Epidermal melanocyte (primary cell): ENCODE measurements at regions not wholly inside any gene's neighbourhood (a gene's known extent, or its start where the extent isn't known, plus 50 kb on each side); places are given as distances from the start of the nearest gene placed in this dataset.
"Not testable (repeated sequence)": the region's sequence is repeated elsewhere in the genome, so short reads cannot be mapped to it uniquely, and the experiment has no call there.

Experiments used
- DNase-seq: peaks from one replicate; pipeline ENCODE4 v3.0.0; 2011; ENCODE audit warnings: low spot score; ENCODE audit not compliant: insufficient read length

DNA sequence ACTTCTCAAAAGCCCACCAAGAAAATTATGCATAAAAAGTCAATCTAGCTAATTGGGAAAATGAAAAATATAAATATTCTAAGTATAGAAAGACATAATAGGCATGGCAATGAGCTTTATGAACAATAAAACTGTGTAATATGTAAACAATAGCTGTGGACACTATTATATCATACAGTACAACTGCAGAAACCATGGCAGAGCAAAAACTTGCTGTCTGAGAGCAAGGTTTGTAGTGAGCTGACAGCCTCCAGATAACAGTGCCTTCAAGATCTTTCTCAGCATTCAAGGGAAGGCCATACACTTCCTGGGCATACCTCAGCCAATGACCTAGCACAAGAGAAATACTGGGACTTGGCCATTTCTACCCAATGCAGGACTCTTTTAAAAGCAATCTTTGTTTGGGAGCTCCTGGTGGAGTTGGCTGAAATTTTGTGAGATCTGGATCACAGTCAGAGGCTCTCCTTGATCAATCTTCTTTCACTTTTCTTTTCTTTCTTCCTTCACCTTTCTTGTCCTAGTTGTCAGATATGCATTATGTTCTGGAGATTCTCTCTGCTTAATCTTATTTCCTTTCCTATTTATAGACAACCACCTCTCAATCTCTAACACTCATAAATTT lies 427.2 kb upstream of the UBE2E3 start:
- DNase-seq, result no peak

DNA sequence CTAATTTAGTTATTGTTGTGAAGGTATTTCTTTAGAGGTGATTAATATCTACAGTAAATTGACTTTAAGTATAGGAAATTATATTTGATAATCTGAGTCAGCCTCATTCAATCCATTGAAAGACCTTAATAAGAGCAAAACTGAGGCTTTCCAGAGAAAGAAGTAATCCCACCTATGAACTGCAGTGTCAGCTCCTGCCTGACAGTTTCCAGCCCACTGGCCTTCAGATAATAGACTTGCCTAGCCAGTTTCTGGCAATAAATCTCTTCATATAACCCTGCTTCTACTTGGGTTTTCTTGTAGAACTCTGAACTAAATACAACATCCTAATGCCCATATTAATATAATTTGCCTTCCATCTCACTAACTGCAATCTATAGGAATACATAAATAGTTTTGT lies 437.9 kb upstream of the UBE2E3 start:
- DNase-seq, result no peak

DNA sequence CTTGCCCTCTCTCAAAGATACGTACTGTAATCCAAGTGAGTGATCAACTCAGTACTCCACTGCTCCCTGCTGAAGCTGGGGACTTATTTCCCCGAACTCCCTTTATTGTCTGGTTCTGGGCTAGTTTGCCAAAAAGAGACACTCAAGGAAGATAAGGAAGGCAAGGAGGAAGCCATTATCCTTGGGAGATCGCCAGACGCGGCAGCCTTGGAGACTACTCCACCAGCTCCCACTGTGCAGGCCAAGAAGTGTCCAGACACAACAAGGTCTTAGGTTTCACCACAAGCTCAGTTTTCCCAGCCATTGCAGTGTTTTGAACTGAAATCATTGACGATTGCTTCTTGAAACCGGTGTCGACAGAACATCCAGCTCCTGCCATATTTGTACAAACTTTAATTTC lies 439.6 kb upstream of the UBE2E3 start:
- DNase-seq, result no peak

DNA sequence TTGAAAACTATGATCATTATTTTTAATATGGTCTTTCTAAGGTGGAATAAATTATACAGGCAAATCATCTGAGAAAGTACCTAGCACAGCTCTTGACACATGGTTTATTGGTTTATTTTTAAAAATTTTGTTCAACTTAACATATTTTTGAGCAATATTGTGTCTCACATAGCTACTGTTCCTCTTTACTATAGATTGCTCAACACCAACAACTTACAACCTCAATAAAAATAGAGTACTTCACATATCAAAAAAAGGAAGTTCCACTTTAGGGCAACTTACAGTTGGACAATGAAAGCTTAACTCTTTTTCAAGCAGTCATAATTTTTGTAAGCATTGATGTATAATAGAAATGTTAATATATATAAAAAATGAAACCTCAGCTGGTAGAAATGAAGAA lies 440.9 kb upstream of the UBE2E3 start:
- DNase-seq, result no peak

DNA sequence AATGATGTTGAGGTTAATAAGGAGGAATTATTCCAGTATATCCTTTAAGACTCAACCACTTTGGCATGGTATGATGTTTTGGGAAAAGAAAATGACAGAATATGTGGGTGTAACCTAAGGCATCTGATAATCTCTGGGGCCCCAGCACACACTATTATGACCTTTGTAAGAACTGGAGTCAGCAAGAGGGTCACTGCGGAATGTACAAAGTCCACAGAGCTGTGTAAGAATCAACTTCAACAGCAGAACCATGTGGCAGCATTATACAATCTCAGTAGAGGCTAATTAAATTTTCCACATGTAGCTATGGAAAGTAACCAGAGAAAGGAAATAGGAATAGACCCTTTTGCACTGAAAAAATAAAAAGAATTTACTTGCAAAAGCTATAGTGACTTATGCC lies 445.1 kb upstream of the UBE2E3 start:
- no peak for DNase-seq

DNA sequence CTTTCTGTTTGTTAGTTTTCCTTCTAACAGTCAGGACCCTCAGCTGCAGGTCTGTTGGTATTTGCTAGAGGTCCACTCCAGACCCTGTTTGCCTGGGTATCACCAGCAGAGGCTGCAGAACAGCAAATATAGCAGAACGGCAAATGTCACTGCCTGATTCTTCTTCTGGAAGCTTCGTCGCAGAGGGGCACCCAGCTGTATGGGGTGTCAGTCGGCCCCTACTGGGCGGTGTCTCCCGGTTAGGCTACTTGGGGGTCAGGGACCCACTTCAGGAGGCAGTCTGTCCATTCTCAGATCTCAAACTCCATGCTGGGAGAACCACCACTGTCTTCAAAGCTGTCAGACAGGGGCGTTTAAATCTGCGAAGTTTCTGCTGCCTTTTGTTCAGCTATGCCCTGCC lies 448.6 kb upstream of the UBE2E3 start:
- not testable (repeated sequence) for DNase-seq

DNA sequence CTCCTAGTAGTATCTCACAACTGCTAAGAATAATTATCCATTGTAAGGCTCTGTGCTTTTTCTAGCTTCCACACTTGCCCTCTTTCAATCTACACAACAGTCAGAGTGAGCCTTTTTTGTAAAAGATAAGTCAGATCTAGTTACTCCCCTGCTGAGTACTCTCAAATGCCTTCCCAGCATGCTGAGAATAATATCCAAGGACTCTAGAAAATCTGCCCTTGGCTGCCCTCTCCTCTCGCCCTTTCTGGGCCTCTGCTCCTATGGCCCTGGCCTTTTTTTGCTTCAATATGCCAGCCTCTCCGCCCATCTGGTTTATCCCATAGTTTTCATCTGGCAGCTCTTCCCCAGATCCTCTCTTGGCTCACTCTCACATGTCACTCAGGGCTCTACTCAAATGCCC lies 455.9 kb upstream of the UBE2E3 start:
- DNase-seq, result no peak

DNA sequence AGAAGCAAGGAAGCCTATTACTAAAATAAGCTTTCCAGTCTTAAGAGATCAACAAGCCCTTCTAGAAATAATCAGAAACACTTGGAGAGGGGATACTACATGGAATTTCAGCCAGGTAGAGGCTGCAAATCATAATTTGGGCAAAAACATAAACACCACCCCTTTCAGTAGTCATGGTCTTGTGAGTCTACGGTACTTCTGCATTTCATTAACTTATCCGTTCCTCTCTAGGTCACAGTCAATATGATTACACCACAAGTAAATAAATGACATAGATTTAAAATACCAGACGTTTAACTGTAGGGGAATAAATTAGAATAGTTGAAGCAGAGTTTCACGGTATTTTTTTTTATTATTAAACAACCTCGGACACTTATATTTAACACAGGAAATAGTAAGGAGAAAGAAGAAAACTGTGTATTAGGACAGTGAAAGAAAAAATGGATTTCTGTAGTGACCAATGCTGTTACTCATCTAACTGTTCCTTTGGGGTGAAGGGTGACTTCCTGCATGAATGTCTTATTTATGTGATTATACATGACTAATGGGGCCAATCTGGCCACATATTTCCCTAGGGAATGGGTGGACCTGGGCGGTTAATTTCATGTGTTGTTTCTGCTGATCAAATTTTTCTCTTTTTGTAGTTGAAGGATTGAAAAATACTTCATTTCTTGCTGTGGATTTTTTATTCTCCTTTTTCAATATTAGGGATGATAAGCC lies 456.6 kb upstream of the UBE2E3 start:
- no peak for DNase-seq

DNA sequence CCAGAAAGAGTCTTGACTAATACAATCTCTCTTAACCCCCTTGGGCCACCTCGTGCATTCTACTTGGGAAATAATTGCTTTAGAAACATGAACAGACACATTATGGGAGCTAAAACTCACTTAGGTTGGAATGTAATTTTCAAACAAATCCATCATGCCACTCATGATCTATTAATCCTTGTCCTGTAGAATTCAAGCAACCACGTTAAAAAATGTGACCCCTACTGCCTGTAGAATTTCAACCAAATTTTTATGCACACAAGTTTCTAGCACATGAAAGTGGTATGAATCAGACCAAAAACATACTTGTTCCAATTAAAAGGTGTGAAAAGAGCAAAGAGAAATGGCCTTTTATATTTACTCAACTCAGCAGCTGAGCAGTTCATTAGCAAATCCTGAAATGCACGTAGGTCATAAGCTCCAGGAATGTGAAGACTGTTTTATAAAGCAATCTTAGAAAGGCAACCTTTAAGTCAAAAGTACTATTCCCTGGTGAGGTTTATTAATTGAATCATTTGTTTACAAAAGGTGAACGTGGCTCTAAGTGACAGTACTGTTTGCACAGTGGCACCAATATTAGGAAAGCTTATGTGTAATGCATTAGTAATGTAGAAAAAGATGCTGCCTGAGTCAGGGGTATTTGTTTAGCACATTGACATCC lies 459.4 kb upstream of the UBE2E3 start:
- DNase-seq, result no peak

DNA sequence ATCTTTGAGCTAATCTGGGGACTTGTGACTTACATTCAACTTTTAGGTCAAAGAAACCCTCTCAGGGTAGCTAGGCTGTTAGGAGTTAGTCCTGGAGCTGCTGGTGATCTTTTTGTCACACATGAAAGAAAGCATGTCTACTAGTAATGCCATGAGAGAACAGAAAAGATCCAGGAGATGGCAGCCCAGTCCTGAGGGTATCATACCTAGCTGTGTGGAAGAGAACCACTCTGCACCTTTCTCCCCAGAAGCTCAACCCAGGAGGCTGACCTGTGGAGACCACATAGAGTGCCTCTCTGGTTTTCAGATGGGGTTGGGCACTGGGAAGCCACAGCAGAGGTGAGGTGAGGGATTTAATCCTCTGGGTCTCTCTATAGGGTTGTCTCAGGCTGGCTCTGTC lies 460.2 kb upstream of the UBE2E3 start:
- DNase-seq, result no peak

DNA sequence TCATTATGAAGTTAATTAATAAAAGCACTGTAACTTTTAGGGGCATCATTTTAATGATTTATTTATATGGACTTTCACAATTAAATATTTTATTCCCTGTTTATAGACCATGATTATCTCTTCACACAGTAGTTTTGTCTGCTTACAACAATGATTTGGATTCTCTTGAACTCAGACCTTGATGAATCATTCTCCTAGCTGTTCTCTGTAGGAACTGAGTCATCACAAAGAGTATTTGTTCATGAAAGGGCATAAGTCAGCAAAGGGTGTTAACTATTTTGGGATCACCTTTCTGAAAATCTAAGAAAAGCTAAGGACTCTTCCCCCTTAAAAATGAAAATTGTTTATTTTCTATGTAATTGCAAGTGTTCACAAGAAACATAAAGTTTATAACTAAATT lies 461.1 kb upstream of the UBE2E3 start:
- no peak for DNase-seq

DNA sequence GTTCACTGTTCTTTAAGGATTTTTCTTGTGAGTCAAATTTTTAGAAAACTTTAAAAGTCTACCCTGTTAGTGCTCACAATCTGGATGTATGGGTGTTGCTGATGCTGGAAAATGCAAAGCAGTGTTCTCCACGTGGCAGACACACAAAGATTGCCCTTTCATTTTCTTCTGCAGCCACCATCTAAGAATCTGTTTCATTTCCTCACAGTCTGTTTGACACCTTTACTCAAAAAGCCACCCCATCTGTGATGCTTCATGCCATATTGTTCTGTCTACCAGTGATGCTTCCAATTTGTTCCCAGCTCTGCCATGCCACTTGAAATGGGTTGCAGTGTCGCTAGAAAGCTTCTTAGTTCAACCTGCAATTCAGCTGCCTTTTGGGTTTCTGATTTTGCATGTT lies 464.2 kb upstream of the UBE2E3 start:
- no peak for DNase-seq

DNA sequence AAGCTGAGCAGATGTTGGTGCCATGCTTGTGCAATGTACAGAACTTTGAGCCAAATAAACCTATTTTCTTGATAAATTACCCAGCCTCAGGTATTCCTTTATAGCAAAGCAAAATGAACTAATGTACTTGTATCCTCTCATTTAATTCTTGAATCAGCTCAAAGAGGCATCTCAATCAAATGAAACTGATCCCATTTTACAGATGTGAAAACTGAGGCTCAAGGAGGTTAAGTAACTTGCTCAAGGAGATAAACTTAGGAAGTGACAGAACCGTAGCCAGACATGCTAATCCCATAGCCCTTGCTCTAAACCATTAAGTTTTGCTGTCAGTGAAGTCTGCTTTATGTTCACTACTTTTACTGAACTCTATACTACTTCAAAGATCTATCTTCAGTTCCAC lies 467.0 kb upstream of the UBE2E3 start:
- DNase-seq, result no peak

DNA sequence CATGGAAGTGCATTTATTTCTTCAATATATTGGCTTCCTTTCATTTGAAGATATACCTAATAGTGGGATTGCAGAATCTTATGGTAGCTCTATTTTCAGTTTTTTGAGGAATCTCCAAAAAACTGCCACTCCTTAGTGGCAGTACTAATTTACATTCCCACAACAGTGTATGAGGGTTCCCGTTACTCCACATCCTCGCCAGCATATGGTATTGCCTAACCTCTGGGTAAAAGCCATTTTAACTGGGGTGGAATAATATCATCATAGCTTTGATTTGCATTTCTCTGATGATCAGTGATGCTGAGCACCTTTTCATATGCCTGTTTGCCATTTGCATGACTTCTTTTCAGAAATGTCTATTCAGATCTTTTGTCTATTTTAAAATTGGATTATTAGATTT lies 471.9 kb upstream of the UBE2E3 start:
- no peak for DNase-seq

DNA sequence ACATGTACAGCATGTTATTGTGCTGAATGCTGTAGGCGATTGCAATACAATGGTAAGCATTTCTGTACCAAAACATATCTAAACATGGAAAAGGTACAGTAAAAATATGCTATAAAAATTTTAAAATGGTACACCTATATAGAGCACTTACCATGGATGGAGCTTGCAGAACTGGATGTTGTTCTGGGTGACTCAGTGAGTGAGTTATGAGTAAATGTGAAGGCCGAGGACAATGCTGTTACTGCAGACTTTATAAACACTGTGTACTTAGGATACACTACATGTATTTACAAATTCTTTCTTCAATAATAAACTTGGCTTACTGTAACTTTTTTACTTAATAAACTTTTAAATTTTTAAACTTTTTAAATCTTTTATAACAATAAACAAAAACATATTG lies 473.4 kb upstream of the UBE2E3 start:
- DNase-seq, result no peak

DNA sequence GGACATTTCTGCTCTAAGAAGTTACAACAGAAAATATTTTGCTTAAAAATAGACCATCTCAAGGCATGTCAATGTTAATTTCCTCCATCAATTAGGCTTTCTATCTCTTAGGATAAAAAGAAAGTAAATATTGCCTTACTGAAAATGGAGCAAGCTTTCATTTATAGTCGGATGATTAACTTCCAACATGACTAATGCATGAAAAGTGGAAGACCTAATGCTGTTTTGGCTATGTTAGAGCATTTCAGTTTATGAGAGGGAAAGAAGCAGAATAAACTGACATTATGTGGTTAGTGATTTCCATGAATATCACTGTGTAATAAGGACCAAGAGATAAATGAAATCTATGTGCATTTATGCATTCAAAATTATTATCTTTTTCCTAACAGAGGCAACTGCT lies 475.2 kb upstream of the UBE2E3 start:
- no peak for DNase-seq

DNA sequence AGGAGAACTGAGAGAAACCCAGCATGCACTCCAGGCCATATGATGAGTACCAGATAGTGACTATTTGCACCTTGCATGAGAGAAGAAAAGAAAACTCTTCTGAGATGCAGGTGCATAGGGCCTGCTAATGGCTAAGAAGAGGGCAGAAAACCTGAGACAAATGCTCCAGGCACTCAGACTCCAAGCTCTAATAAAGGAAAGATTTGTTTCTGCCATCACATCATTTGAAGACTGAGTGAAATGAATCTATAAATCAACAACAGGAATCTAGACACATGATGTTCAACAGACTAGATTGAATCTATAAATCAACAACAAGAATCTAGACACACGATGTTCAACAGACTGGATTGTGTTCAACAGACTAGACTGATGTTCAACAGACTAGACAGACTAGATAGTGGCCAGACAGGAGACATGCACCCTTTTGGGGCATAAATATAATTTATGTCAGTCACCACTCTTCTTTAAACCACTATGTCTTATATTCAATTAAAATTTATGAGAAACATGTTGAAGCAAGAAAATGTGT lies 482.7 kb upstream of the UBE2E3 start:
- DNase-seq, result no peak

DNA sequence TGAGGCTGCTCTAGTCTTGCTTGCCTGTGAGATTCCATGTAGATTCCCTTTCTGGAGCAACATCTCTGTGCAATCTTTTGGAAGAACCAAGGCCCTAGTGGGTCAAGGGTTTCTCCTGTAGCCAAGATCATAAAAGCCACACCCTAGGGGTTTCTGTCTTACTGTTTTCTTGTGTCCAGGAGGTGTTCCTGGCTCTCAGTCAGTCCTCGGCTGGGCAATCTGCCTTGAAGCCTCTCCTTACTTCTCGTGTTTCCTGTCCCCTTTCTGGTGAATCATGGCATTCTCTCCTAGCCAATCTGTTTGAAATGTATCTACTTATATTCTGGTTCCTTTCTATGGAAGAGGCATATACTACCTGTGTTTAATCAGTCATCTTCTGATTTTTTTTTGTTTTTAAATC lies 484.8 kb upstream of the UBE2E3 start:
- DNase-seq, result no peak

DNA sequence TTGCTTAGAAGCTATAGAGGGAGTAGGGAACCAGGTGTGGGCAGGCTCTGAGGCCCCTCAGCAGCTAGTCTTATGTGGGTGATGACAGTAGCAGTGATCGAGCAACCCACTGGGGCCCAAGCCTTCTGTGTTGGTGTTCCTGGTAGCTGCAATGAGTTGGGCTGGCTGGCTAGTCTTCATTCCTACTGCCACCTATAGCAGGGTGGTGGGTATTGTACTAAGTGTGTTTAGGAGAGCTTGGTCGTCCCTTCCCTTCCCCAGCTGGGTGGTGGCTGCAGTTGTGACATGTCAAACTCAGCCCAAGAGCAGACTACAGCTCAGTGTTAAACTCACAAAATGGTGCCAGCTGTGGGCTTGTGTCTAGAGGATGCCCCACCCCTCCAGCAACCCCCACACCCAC lies 486.1 kb upstream of the UBE2E3 start:
- DNase-seq, result no peak

DNA sequence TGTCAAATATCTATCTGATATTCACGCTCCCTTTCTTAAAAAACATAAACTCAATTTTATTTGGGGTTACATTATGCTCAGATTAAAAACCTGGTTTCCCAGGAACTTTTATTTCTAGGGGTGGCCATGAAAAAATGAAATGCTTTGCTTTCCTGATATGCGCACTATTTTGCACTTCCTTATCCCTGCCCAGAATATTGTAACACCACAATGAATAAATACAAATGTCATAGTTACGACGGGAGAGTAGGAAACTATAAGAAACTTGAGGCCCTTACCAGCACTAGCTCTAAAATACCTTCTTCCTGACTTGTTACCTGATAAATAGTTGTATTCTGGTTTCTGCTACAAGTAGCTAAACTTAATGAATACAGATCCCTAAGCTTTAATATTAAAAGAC lies 475.6 kb upstream of the CWC22 start:
- DNase-seq, result no peak

DNA sequence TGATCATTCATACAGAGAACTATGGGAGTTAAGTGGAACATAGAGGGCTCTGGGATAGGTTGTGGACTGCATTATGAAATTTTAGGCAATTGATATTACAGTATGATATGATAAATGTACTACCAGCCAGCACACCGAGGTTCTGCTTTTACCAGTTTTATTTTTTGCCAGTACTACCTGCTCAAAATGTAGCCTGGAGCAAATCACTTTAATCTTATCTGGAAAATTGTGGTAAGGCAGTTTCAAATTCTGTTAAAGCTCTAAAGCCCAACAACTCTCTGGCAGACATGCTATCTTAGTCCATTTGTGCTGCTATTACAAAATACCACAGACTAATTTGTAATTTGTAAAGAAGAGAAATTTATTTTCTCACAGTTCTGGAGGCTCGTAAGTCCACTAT lies 474.9 kb upstream of the CWC22 start:
- no peak for DNase-seq

DNA sequence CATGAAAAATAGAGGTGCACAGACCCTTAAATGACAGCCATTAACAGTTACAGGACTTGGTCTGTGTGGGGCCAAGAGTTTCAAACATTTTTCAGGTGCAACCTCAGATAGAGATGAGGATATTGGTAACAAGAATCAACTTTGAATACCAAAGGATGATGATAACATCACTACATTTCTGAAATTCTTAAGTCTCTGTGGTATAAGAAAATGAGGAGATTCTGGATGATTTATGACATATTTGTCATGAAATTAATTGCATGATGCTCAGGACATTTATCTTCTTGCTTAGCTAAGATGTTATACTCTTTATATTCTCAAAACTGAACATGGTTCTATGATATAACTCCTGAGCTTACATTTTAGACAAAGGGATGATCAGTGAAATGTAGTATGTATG lies 471.8 kb upstream of the CWC22 start:
- DNase-seq, result no peak

DNA sequence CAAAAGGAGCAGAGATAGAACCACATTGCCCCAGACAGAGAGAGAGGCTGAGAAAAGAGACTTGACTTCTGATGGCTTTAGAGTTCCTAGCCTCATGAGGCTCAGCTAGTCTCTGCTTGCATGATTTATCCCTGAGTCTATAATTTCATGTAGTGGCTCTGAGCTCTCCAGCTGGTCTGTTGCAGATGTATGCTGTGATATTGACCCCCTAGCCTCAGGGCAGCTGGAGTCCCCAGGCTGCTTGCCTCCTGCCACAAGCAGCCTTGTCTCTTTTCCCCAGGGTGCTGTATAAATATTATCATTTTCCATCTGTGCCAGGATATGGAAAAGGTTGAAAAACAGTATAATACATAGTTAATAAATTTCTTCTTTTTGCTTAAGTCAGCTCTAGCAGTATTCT lies 467.6 kb upstream of the CWC22 start:
- DNase-seq, result no peak
